HG03378 (cell line): ENCODE measurements at regions not wholly inside any gene's neighbourhood (a gene's known extent, or its start where the extent isn't known, plus 50 kb on each side); places are given as distances from the start of the nearest gene placed in this dataset.

Experiments used
- ATAC-seq: cut with Tn5 transposase; IDR thresholded peaks from one replicate; pipeline ENCODE4 v1.9.1; 2021; ENCODE audit warnings: mild to moderate bottlenecking, moderate library complexity; ENCODE audit not compliant: unreplicated experiment

- ATAC-seq, result no peak
Measured at GRCh38 chr17:79269620-79270019, 195.0 kb downstream of the ENGASE start.

GRCh38 chr17:79263191-79263590 is 188.6 kb downstream of the ENGASE start:
- no peak for ATAC-seq

- ATAC-seq, result no peak
Measured at GRCh38 chr17:79262624-79263023, 188.0 kb downstream of the ENGASE start.

GRCh38 chr17:79261355-79262072 is 186.9 kb downstream of the ENGASE start:
- ATAC-seq, result no peak

- no peak for ATAC-seq
Measured at GRCh38 chr17:79258843-79259242, 184.2 kb downstream of the ENGASE start.

- no peak for ATAC-seq
Measured at GRCh38 chr17:79258041-79258440, 183.4 kb downstream of the ENGASE start.

GRCh38 chr17:79255926-79256585 is 181.4 kb downstream of the ENGASE start:
- ATAC-seq, result no peak

GRCh38 chr17:79255456-79255855 is 180.8 kb downstream of the ENGASE start:
- ATAC-seq, result no peak

GRCh38 chr17:79255046-79255445 is 180.4 kb downstream of the ENGASE start:
- no peak for ATAC-seq

- no peak for ATAC-seq
Measured at GRCh38 chr17:79252886-79253285, 178.3 kb downstream of the ENGASE start.

GRCh38 chr17:79251824-79252223 is 177.2 kb downstream of the ENGASE start:
- ATAC-seq, result no peak

- ATAC-seq, result no peak
Measured at GRCh38 chr17:79249929-79250521, 175.4 kb downstream of the ENGASE start.

- no peak for ATAC-seq
Measured at GRCh38 chr17:79248843-79249493, 174.3 kb downstream of the ENGASE start.

GRCh38 chr17:79246225-79247190 is 171.9 kb downstream of the ENGASE start:
- no peak for ATAC-seq

- ATAC-seq, result no peak
Measured at GRCh38 chr17:79244665-79245064, 170.0 kb downstream of the ENGASE start.

GRCh38 chr17:79243996-79244395 is 169.4 kb downstream of the ENGASE start:
- no peak for ATAC-seq

GRCh38 chr17:79243603-79243990 is 169.0 kb downstream of the ENGASE start:
- ATAC-seq, result no peak

GRCh38 chr17:79242873-79243602 is 168.4 kb downstream of the ENGASE start:
- ATAC-seq, result no peak

- no peak for ATAC-seq
Measured at GRCh38 chr17:79242393-79242792, 167.8 kb downstream of the ENGASE start.

GRCh38 chr17:79241616-79242015 is 167.0 kb downstream of the ENGASE start:
- ATAC-seq, result no peak
